ENCODE measurements at regions not wholly inside any gene's neighbourhood (a gene's known extent, or its start where the extent isn't known, plus 50 kb on each side); places are given as distances from the start of the nearest gene placed in this dataset.
"Not testable (repeated sequence)": the region's sequence is repeated elsewhere in the genome, so short reads cannot be mapped to it uniquely, and the experiment has no call there.

DNA sequence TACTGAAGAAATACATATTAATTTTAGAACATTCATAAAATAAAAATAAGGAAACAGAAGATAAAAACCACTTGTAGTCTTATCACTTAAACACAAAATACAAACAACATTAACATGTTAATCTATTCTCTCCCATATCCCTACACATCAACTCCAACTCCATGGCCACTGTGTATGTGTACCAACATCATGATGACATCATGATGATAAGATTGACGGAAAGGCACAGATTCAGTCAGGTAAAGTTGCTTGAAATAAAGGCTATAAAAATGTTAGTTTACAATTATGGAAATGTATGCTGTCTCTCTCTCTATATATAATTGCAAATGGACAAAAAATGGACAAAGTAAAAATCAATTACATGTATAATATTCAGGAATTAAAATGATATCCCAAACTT, 388.5 kb upstream of the UBE2E3 start:
- Histone ChIP-seq H3K4me1 (ENCODE audit: control insufficient read depth, insufficient read depth, low read length) (no peaks in the 10 kb centered on the region), H3K4me3 (ENCODE audit: low read depth in 2 of 2, low read length in 2 of 2) (no peak overlapping the region), H3K27me3 (ENCODE audit: control insufficient read depth, insufficient read depth, low read length) (no peaks in the 10 kb centered on the region), H3K36me3 (ENCODE audit: control insufficient read depth, insufficient read depth, low read length) (no peaks in the 10 kb centered on the region), H3K9me3 (ENCODE audit: control insufficient read depth, insufficient read depth, low read depth, low read length) (no peaks in the 10 kb centered on the region), H3K27ac (ENCODE audit: low read length) (no peak overlapping the region)
- in situ Hi-C loops (cut with HindIII; ENCODE audit: low pct_unique_long_range_greater_than_20kb, low sequenced_read_pairs) (no loop called here), intact Hi-C loops (cut with micrococcal nuclease; ENCODE audit: unreplicated experiment) (no loop called here)
- no peak for ATAC-seq
- TF ChIP-seq TCF7L2 (IDR thresholded peaks at IDR 0.05; ENCODE audit: low read depth, low read length) (no peak), SIN3A (IDR thresholded peaks at IDR 0.05; ENCODE audit: borderline replicate concordance, insufficient read depth, low read depth, low read length) (no peak), POLR2AphosphoS5 (IDR thresholded peaks at IDR 0.05; ENCODE audit: low read depth, low read length) (no peak)
- TF ChIP-seq, protein P1, sequence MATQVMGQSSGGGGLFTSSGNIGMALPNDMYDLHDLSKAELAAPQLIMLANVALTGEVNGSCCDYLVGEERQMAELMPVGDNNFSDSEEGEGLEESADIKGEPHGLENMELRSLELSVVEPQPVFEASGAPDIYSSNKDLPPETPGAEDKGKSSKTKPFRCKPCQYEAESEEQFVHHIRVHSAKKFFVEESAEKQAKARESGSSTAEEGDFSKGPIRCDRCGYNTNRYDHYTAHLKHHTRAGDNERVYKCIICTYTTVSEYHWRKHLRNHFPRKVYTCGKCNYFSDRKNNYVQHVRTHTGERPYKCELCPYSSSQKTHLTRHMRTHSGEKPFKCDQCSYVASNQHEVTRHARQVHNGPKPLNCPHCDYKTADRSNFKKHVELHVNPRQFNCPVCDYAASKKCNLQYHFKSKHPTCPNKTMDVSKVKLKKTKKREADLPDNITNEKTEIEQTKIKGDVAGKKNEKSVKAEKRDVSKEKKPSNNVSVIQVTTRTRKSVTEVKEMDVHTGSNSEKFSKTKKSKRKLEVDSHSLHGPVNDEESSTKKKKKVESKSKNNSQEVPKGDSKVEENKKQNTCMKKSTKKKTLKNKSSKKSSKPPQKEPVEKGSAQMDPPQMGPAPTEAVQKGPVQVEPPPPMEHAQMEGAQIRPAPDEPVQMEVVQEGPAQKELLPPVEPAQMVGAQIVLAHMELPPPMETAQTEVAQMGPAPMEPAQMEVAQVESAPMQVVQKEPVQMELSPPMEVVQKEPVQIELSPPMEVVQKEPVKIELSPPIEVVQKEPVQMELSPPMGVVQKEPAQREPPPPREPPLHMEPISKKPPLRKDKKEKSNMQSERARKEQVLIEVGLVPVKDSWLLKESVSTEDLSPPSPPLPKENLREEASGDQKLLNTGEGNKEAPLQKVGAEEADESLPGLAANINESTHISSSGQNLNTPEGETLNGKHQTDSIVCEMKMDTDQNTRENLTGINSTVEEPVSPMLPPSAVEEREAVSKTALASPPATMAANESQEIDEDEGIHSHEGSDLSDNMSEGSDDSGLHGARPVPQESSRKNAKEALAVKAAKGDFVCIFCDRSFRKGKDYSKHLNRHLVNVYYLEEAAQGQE (IDR thresholded peaks at IDR 0.05; ENCODE audit: insufficient read depth in 1 of 2, low read depth in 2 of 2, low read length in 1 of 2), result no peak
- TF ChIP-seq, protein P2, sequence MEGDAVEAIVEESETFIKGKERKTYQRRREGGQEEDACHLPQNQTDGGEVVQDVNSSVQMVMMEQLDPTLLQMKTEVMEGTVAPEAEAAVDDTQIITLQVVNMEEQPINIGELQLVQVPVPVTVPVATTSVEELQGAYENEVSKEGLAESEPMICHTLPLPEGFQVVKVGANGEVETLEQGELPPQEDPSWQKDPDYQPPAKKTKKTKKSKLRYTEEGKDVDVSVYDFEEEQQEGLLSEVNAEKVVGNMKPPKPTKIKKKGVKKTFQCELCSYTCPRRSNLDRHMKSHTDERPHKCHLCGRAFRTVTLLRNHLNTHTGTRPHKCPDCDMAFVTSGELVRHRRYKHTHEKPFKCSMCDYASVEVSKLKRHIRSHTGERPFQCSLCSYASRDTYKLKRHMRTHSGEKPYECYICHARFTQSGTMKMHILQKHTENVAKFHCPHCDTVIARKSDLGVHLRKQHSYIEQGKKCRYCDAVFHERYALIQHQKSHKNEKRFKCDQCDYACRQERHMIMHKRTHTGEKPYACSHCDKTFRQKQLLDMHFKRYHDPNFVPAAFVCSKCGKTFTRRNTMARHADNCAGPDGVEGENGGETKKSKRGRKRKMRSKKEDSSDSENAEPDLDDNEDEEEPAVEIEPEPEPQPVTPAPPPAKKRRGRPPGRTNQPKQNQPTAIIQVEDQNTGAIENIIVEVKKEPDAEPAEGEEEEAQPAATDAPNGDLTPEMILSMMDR (IDR thresholded peaks at IDR 0.05), result no peak
- ChIA-PET CTCF (no interaction called here), POLR2A (no interaction called here)
- no TSS peak for BruUV-seq (replicated peaks)
- DNase-seq (ENCODE audit: low read depth, low spot score), result no peak

DNA sequence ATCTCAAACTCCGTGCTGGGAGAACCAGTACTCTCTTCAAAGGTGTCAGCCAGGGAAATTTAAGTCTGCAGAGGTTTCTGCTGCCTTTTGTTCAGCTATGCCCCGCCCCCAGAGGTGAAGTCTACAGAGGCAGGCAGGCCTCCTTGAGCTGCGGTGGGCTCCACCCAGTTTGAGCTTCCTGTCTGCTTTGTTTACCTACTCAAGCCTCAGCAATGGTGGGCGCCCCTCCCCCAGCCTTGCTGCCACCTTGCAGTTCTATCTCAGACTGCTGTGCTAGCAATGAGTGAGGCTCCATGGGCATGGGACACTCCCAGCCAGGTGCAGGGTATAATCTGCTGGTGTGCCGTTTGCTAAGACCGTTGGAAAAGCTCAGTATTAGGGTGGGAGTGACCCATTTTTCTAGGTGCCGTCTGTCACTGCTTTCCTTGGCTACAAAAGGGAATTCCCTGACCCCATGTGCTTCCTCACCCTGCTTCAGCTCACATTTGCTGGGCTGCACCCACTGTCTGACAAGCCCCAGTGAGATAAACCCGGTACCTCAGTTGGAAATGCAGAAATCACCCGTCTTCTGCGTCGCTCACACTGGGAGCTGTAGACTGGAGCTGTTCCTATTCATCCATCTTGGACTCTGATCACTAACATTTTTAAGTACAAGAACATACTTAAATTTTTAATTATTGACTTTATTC, 389.2 kb upstream of the UBE2E3 start:
- in situ Hi-C loops (cut with HindIII; ENCODE audit: low pct_unique_long_range_greater_than_20kb, low sequenced_read_pairs); CTCF ChIA-PET; H3K4me1 ChIP-seq (ENCODE audit: control insufficient read depth, insufficient read depth, low read length); H3K27ac ChIP-seq (ENCODE audit: low read length); H3K4me3 ChIP-seq (ENCODE audit: low read depth in 2 of 2, low read length in 2 of 2); POLR2A ChIA-PET; DNase-seq (ENCODE audit: low read depth, low spot score); BruUV-seq (replicated peaks); intact Hi-C loops (cut with micrococcal nuclease; ENCODE audit: unreplicated experiment); H3K9me3 ChIP-seq (ENCODE audit: control insufficient read depth, insufficient read depth, low read depth, low read length); ATAC-seq; H3K36me3 ChIP-seq (ENCODE audit: control insufficient read depth, insufficient read depth, low read length); H3K27me3 ChIP-seq (ENCODE audit: control insufficient read depth, insufficient read depth, low read length): not testable (repeated sequence)

DNA sequence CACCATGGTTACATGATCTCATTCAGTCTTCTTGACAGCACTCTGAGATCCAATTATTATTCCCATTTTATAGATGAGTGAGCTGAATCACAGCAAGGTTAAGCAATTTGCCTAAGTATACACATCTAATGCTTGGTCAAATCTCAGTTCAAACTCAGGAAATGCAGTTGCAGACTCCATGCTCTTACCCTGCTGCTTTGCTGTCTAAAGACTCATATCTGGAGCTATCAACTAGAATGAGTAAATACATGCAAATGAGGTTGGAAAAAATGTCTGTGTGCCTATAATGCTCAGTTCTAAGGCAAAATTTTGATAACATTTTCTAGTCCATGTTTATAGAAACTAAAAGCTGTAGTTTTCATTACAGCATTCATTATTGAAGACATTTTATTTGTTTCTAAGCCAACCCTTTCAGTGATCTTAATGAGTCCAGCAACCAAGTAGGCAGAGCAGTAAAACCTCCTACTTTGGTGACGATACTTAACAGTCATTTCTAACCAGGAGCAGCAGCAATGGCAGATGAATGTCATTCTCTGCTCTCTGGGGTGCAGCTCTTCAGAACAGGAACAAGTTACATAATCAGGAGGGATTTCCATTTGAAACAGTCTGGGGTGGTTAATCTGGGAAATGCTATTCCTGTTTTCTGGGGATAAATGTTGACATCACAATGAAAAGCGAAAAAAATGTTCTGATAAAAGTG, 396.8 kb upstream of the UBE2E3 start:
- DNase-seq (ENCODE audit: low read depth, low spot score), result no peak
- Histone ChIP-seq H3K4me1 (ENCODE audit: control insufficient read depth, insufficient read depth, low read length) (no peaks in the 10 kb centered on the region), H3K36me3 (ENCODE audit: control insufficient read depth, insufficient read depth, low read length) (no peaks in the 10 kb centered on the region), H3K9me3 (ENCODE audit: control insufficient read depth, insufficient read depth, low read depth, low read length) (no peaks in the 10 kb centered on the region), H3K27me3 (ENCODE audit: control insufficient read depth, insufficient read depth, low read length) (no peaks in the 10 kb centered on the region), H3K4me3 (ENCODE audit: low read depth in 2 of 2, low read length in 2 of 2) (no peak overlapping the region), H3K27ac (ENCODE audit: low read length) (no peak overlapping the region)
- intact Hi-C loops (cut with micrococcal nuclease; ENCODE audit: unreplicated experiment) (no loop called here), in situ Hi-C loops (cut with HindIII; ENCODE audit: low pct_unique_long_range_greater_than_20kb, low sequenced_read_pairs) (no loop called here)
- CTCF ChIA-PET, result interaction anchor here (0.6 kb wide), 1 partner anchor 62 kb away, joined by 9 read pairs; no protein-coding TSS in a partner anchor
- BruUV-seq (replicated peaks), result no TSS peak
- POLR2A ChIA-PET, result no interaction called here
- no peak for ATAC-seq
- TF ChIP-seq, protein P1 (IDR thresholded peaks at IDR 0.05; ENCODE audit: insufficient read depth in 1 of 2, low read depth in 2 of 2, low read length in 1 of 2), result no peak
